ENCODE measurements at regions not wholly inside any gene's neighbourhood (a gene's known extent, or its start where the extent isn't known, plus 50 kb on each side); places are given as distances from the start of the nearest gene placed in this dataset.

DNA sequence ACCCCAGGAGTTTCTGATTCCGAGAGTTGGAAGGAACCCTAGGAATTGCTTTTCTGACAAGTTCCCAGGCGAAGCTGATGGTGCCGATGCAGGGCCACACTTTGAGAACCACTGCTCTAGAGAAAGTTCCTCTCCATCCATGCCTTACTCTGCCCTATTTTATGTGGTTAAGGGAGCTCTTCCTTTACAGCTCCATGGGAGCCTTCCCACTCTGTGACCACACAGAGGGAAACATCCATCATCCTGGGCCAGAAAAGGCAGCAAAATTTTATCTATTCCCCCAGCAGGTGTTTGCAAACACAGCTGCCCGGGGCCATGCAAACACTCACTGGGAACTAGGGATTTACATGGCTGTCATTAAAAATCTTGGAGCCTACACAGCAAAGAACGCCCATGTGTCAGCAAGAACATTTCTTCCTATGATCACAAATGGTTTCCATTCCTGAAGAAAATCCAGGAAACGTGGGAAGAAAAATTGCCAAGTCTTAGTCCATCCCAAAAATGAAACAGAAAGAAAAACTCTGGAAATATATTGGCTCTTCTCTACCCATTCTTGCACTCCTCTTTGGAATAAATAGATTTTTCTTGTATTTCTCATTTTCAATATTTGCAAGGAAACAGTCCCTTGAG lies 252.7 kb downstream of the PMP22 start:
- Histone ChIP-seq H3K4me1 (ENCODE audit: control insufficient read depth in 2 of 2, insufficient read depth in 2 of 2, low read length in 2 of 2) (no peaks in the 10 kb centered on the region), H3K27me3 (ENCODE audit: control insufficient read depth in 2 of 2, insufficient read depth in 1 of 2, low read length in 1 of 2) (no peaks in the 10 kb centered on the region), H3K36me3 (ENCODE audit: control insufficient read depth in 2 of 2, insufficient read depth in 2 of 2, low read length in 1 of 2) (no peaks in the 10 kb centered on the region), H3K4me3 (ENCODE audit: low read length in 2 of 2) (no peak overlapping the region), H3K9me3 (ENCODE audit: control insufficient read depth in 2 of 2, insufficient read depth in 1 of 2, low read length in 1 of 2) (no peaks in the 10 kb centered on the region), H3K27ac (ENCODE audit: low read depth in 1 of 2, low read length in 1 of 2) (no peak overlapping the region)
- no peak for DNase-seq (ENCODE audit: low read depth in 6 of 9, low spot score in 9 of 9)
- 64% methylated on average over 6 of the region's 6 CpGs for WGBS

DNA sequence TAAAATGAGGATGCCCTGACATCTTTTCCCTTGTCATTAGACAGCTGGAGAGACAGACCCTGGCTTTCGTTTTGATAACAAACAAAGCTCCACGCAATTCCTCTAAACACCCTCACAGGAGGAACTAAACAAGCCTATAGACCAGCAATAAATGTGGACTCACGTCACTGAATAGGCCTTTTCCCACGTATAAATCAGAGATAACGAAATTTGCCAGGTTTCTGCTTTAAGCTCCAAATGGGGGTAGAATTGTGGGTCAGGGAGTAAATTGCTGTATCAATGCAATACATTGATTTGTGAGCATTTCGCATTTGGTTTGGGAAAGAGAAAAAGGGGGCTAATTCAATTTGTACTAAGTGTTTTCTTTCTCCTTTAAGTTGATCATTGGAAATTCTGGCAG lies 256.0 kb downstream of the PMP22 start:
- Histone ChIP-seq H3K36me3 (ENCODE audit: control insufficient read depth in 2 of 2, insufficient read depth in 2 of 2, low read length in 1 of 2) (no peaks in the 10 kb centered on the region), H3K9me3 (ENCODE audit: control insufficient read depth in 2 of 2, insufficient read depth in 1 of 2, low read length in 1 of 2) (no peaks in the 10 kb centered on the region), H3K4me3 (ENCODE audit: low read length in 2 of 2) (no peak overlapping the region), H3K27ac (ENCODE audit: low read depth in 1 of 2, low read length in 1 of 2) (no peak overlapping the region), H3K27me3 (ENCODE audit: control insufficient read depth in 2 of 2, insufficient read depth in 1 of 2, low read length in 1 of 2) (no peaks in the 10 kb centered on the region), H3K4me1 (ENCODE audit: control insufficient read depth in 2 of 2, insufficient read depth in 2 of 2, low read length in 2 of 2) (no peaks in the 10 kb centered on the region)
- 63% methylated on average over 6 of the region's 6 CpGs for WGBS
- no peak for DNase-seq (ENCODE audit: low read depth in 6 of 9, low spot score in 9 of 9)

DNA sequence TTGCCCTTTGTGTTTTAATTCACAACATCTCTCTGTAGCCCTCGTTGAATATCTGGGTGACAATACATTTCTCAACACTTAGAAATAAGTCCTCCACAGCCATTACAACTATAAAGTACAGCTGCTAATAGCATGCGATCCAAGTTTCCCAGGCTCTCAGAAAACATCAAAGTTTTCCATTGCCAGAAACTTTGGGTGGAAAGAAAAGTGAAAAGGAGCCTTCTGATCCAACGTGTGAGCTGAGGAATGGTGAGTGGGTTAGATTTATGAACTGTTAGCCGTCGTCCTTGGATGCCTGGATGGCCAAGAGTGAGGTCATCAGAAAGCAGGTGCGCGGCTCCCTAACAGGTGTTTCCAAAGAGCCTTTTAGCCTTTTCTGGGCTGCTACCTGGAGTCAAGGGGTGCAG lies 258.0 kb downstream of the PMP22 start:
- no peak for DNase-seq (ENCODE audit: low read depth in 6 of 9, low spot score in 9 of 9)
- no peaks in the 10 kb centered on the region for H3K27me3 ChIP-seq (ENCODE audit: control insufficient read depth in 2 of 2, insufficient read depth in 1 of 2, low read length in 1 of 2)
- no peaks in the 10 kb centered on the region for H3K9me3 ChIP-seq (ENCODE audit: control insufficient read depth in 2 of 2, insufficient read depth in 1 of 2, low read length in 1 of 2)
- H3K36me3 ChIP-seq (ENCODE audit: control insufficient read depth in 2 of 2, insufficient read depth in 2 of 2, low read length in 1 of 2): no peaks in the 10 kb centered on the region
- no peaks in the 10 kb centered on the region for H3K4me1 ChIP-seq (ENCODE audit: control insufficient read depth in 2 of 2, insufficient read depth in 2 of 2, low read length in 2 of 2)
- no peak overlapping the region for H3K27ac ChIP-seq (ENCODE audit: low read depth in 1 of 2, low read length in 1 of 2)
- 85% methylated on average over 7 of the region's 7 CpGs for WGBS
- H3K4me3 ChIP-seq (ENCODE audit: low read length in 2 of 2): no peak overlapping the region

DNA sequence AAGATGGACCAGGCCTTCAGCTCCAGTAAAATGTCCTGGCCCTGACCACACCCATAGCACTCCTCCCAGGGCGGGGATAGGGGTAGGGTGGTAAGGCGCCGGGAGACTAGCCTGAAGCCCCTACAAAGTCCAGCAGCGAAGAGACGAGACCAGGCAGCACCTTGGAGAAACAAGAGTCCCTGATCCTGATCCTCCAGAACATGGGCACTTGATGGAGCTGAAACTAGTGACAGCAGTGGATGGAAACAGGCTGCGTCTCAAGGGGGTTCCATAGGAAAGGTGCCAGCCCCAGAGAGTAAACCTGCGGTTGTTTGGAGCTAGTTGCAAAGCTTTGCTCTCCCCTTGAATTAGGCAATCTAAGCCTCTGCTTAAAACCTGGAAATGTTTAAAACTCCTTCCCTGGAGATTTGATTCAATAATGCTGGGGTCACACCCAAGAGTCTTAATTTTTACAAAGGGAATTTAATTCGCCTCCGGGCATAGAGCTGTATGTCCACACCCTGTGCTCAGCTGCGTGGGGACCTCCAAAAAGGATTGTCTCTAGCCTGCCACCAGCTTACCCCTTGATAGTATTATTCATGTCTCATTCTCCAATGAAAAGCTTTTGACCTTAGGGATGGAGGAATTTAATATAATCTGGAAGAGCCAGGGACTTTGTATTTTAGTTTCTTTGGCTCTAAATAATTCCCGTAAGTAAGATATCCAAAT lies 258.6 kb downstream of the PMP22 start:
- DNase-seq (ENCODE audit: low read depth in 6 of 9, low spot score in 9 of 9): no peak
- Histone ChIP-seq H3K4me3 (ENCODE audit: low read length in 2 of 2) (no peak overlapping the region), H3K27ac (ENCODE audit: low read depth in 1 of 2, low read length in 1 of 2) (no peak overlapping the region), H3K4me1 (ENCODE audit: control insufficient read depth in 2 of 2, insufficient read depth in 2 of 2, low read length in 2 of 2) (no peaks in the 10 kb centered on the region), H3K36me3 (ENCODE audit: control insufficient read depth in 2 of 2, insufficient read depth in 2 of 2, low read length in 1 of 2) (no peaks in the 10 kb centered on the region), H3K9me3 (ENCODE audit: control insufficient read depth in 2 of 2, insufficient read depth in 1 of 2, low read length in 1 of 2) (no peaks in the 10 kb centered on the region), H3K27me3 (ENCODE audit: control insufficient read depth in 2 of 2, insufficient read depth in 1 of 2, low read length in 1 of 2) (no peaks in the 10 kb centered on the region)
- WGBS: 90% methylated on average over 11 of the region's 11 CpGs

DNA sequence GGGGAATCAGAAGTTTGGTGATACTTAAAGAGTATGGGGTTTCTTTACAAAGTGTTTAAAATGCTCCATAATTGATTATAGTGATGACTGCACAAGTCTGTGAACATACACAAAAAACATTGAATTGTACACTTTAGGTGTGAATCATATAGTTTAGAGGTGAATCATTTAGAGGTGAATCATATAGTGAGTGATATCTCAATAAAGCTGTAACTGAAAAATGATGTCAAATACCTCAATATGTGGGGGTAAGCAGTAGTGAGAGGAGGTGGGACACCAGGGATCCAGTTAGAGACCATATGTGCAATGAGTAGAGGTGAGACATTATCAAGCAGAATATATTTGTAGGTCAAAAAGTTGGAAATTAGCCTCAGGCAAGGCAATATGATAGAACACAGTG lies 264.5 kb downstream of the PMP22 start:
- no peak for DNase-seq (ENCODE audit: low read depth in 6 of 9, low spot score in 9 of 9)
- no peaks in the 10 kb centered on the region for H3K36me3 ChIP-seq (ENCODE audit: control insufficient read depth in 2 of 2, insufficient read depth in 2 of 2, low read length in 1 of 2)
- no peak overlapping the region for H3K4me3 ChIP-seq (ENCODE audit: low read length in 2 of 2)
- no peak overlapping the region for H3K27ac ChIP-seq (ENCODE audit: low read depth in 1 of 2, low read length in 1 of 2)
- no peaks in the 10 kb centered on the region for H3K4me1 ChIP-seq (ENCODE audit: control insufficient read depth in 2 of 2, insufficient read depth in 2 of 2, low read length in 2 of 2)
- no peaks in the 10 kb centered on the region for H3K9me3 ChIP-seq (ENCODE audit: control insufficient read depth in 2 of 2, insufficient read depth in 1 of 2, low read length in 1 of 2)
- H3K27me3 ChIP-seq (ENCODE audit: control insufficient read depth in 2 of 2, insufficient read depth in 1 of 2, low read length in 1 of 2): no peaks in the 10 kb centered on the region

DNA sequence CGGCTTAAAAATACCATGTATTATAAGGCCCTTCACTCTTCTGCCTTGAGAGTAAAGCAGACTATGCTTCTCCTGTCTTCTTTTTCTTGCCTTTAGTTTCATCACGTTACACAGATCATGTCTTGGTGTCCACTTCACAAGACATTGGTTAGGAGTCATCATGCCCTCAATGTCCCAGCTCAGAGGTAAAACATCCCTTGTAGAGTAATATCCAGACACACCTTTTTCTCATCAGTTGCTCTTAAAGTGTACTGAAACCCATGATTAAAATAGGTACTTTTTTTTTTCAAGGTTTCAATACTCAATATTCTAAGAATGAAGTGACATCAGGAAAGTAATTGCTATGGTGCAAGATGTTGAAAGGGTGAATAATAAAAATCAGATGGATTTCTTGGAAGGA lies 267.8 kb downstream of the PMP22 start:
- H3K4me1 ChIP-seq (ENCODE audit: control insufficient read depth in 2 of 2, insufficient read depth in 2 of 2, low read length in 2 of 2): no peaks in the 10 kb centered on the region
- no peak overlapping the region for H3K27ac ChIP-seq (ENCODE audit: low read depth in 1 of 2, low read length in 1 of 2)
- H3K9me3 ChIP-seq (ENCODE audit: control insufficient read depth in 2 of 2, insufficient read depth in 1 of 2, low read length in 1 of 2): no peaks in the 10 kb centered on the region
- no peaks in the 10 kb centered on the region for H3K27me3 ChIP-seq (ENCODE audit: control insufficient read depth in 2 of 2, insufficient read depth in 1 of 2, low read length in 1 of 2)
- no peak for DNase-seq (ENCODE audit: low read depth in 6 of 9, low spot score in 9 of 9)
- WGBS: 98% methylated on average over 2 of the region's 2 CpGs
- no peaks in the 10 kb centered on the region for H3K36me3 ChIP-seq (ENCODE audit: control insufficient read depth in 2 of 2, insufficient read depth in 2 of 2, low read length in 1 of 2)
- H3K4me3 ChIP-seq (ENCODE audit: low read length in 2 of 2): no peak overlapping the region

DNA sequence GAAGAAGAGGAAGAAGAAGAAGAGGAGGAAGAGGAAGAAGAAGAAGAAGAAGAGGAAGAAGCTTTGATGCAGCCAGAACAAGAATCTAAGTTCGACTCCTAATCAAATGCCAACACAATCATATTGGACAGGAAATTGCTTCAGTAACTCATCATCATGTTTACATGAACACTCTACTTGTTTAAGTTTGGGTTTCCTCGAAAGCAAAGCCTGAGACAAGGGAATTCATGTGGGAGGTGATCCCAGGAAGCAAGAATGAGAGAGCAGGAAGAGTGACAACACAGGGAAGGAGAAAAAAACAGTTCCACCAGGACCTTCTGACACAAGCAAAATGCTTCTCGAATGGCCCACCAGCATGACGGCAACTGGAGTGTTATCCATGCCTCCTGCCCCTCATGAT lies 279.0 kb downstream of the PMP22 start:
- no peaks in the 10 kb centered on the region for H3K27me3 ChIP-seq (ENCODE audit: control insufficient read depth in 2 of 2, insufficient read depth in 1 of 2, low read length in 1 of 2)
- DNase-seq (ENCODE audit: low read depth in 6 of 9, low spot score in 9 of 9): no peak
- H3K4me3 ChIP-seq (ENCODE audit: low read length in 2 of 2): no peak overlapping the region
- no peak overlapping the region for H3K27ac ChIP-seq (ENCODE audit: low read depth in 1 of 2, low read length in 1 of 2)
- 83% methylated on average over 4 of the region's 4 CpGs for WGBS
- H3K9me3 ChIP-seq (ENCODE audit: control insufficient read depth in 2 of 2, insufficient read depth in 1 of 2, low read length in 1 of 2): no peaks in the 10 kb centered on the region
- H3K36me3 ChIP-seq (ENCODE audit: control insufficient read depth in 2 of 2, insufficient read depth in 2 of 2, low read length in 1 of 2): no peaks in the 10 kb centered on the region
- H3K4me1 ChIP-seq (ENCODE audit: control insufficient read depth in 2 of 2, insufficient read depth in 2 of 2, low read length in 2 of 2): no peaks in the 10 kb centered on the region

DNA sequence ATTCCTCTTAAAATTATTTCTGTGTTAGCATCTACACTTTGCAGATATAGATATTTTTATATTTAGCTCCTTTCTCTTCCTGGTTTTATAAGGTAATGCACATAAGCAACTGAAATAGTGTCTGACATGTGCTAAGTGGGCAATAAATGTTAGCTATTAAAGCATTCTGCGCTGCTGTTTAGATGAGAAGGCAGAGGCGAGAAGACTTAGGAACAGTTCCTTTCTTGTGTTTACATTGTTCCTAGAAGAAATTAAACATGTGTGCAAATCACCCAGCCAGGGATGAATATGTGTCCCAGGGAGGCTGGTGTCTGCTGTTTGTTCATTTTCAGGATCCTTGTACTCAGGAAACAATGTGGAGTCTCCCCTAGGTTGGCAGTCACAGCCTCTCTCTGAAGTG lies 292.3 kb downstream of the PMP22 start:
- H3K4me3 ChIP-seq (ENCODE audit: low read length in 2 of 2): no peak overlapping the region
- H3K4me1 ChIP-seq (ENCODE audit: control insufficient read depth in 2 of 2, insufficient read depth in 2 of 2, low read length in 2 of 2): no peaks in the 10 kb centered on the region
- no peaks in the 10 kb centered on the region for H3K27me3 ChIP-seq (ENCODE audit: control insufficient read depth in 2 of 2, insufficient read depth in 1 of 2, low read length in 1 of 2)
- WGBS: 95% methylated on average over 2 of the region's 2 CpGs
- H3K36me3 ChIP-seq (ENCODE audit: control insufficient read depth in 2 of 2, insufficient read depth in 2 of 2, low read length in 1 of 2): no peaks in the 10 kb centered on the region
- H3K27ac ChIP-seq (ENCODE audit: low read depth in 1 of 2, low read length in 1 of 2): no peak overlapping the region
- DNase-seq (ENCODE audit: low read depth in 6 of 9, low spot score in 9 of 9): no peak
- no peaks in the 10 kb centered on the region for H3K9me3 ChIP-seq (ENCODE audit: control insufficient read depth in 2 of 2, insufficient read depth in 1 of 2, low read length in 1 of 2)

DNA sequence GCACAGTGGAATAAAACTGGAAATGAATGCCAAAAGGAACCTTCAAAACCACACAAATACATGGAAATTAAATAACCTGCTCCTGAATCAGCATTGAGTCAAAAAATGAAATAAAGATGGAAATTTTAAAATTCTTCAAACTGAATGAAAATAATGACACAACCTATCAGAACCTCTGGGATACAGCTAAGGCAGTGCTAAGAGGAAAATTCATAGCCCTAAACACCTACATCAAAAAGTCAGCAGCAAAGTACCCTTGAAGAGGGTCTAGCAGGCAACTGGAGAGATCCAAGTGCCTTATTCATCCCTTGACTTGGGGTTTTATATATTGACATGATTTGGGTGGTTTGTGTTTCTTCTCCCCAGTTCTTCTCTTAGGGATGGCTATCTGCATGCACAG lies 294.1 kb downstream of the PMP22 start:
- Histone ChIP-seq H3K27ac (ENCODE audit: low read depth in 1 of 2, low read length in 1 of 2) (no peak overlapping the region), H3K36me3 (ENCODE audit: control insufficient read depth in 2 of 2, insufficient read depth in 2 of 2, low read length in 1 of 2) (no peaks in the 10 kb centered on the region), H3K4me3 (ENCODE audit: low read length in 2 of 2) (no peak overlapping the region), H3K4me1 (ENCODE audit: control insufficient read depth in 2 of 2, insufficient read depth in 2 of 2, low read length in 2 of 2) (no peaks in the 10 kb centered on the region), H3K27me3 (ENCODE audit: control insufficient read depth in 2 of 2, insufficient read depth in 1 of 2, low read length in 1 of 2) (no peaks in the 10 kb centered on the region), H3K9me3 (ENCODE audit: control insufficient read depth in 2 of 2, insufficient read depth in 1 of 2, low read length in 1 of 2) (no peaks in the 10 kb centered on the region)
- no peak for DNase-seq (ENCODE audit: low read depth in 6 of 9, low spot score in 9 of 9)

All from thymus (tissue), 11 donors.